OCI-LY1 (cell line): ENCODE measurements at regions not wholly inside any gene's neighbourhood (a gene's known extent, or its start where the extent isn't known, plus 50 kb on each side); places are given as distances from the start of the nearest gene placed in this dataset.

Experiments
- EZH2 ChIP-seq: fragments of 200-600 bp; sonication (generic), shearing (Covaris generic); IDR thresholded peaks from 2 replicates; pipeline ENCODE4 v1.8.0; 2017; ENCODE audit warnings: borderline replicate concordance, mixed run types, mild to moderate bottlenecking, antibody characterized with exemption, low read length, moderate library complexity, mixed read lengths
- TF ChIP-seq, protein P1 (sequence below): fragments of 200-600 bp; sonication (generic), shearing (Covaris generic); IDR thresholded peaks from 2 replicates; pipeline ENCODE4 v1.5.1; 2017; ENCODE audit warnings: mild to moderate bottlenecking, antibody characterized with exemption, low read length, moderate library complexity, mixed read lengths

DNA sequence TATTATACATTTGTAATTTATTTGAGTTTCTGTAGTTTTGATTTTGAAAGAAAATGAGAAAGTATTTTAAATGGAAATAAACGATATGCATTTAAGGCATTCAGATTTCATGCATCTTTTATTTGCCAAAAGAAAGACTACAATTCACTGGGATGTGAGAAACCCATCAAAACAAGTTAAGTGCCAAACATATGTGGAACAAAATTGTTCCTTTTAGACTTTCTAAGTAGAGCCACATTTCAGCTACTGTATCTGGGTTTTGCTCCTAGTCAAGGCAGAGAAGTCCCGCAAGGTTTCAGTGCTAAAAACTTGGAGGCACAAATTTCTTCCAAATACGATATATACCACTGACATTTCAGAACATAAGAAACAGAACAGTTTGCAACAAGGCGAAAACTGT lies 1191.9 kb downstream of the SLITRK5 start:
- TF ChIP-seq, protein P1, sequence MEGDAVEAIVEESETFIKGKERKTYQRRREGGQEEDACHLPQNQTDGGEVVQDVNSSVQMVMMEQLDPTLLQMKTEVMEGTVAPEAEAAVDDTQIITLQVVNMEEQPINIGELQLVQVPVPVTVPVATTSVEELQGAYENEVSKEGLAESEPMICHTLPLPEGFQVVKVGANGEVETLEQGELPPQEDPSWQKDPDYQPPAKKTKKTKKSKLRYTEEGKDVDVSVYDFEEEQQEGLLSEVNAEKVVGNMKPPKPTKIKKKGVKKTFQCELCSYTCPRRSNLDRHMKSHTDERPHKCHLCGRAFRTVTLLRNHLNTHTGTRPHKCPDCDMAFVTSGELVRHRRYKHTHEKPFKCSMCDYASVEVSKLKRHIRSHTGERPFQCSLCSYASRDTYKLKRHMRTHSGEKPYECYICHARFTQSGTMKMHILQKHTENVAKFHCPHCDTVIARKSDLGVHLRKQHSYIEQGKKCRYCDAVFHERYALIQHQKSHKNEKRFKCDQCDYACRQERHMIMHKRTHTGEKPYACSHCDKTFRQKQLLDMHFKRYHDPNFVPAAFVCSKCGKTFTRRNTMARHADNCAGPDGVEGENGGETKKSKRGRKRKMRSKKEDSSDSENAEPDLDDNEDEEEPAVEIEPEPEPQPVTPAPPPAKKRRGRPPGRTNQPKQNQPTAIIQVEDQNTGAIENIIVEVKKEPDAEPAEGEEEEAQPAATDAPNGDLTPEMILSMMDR, result no peak
- no peak for TF ChIP-seq EZH2
